ENCODE measurements at regions not wholly inside any gene's neighbourhood (a gene's known extent, or its start where the extent isn't known, plus 50 kb on each side); places are given as distances from the start of the nearest gene placed in this dataset.

GRCh38 chrX:39456894-39457604 is 640.7 kb downstream of the BCOR start:
- Mint-ChIP-seq H3K27ac (no peak overlapping the region), H3K36me3 (ENCODE audit: low read depth) (no peaks in the 10 kb centered on the region), H3K4me3 (no peak overlapping the region)

GRCh38 chrX:39458779-39459178 is 639.0 kb downstream of the BCOR start:
- Mint-ChIP-seq H3K36me3 (ENCODE audit: low read depth) (no peaks in the 10 kb centered on the region), H3K27me3 (peaks cover 11% of the 10 kb centered on the region), H3K9me3 (no peaks in the 10 kb centered on the region), H3K4me1 (ENCODE audit: low read depth) (no peaks in the 10 kb centered on the region), H3K27ac (no peak overlapping the region), H3K4me3 (no peak overlapping the region)
- intact Hi-C loops (cut with micrococcal nuclease) = no loop called here

More at GRCh38 chrX:39456894-39457604, 640.7 kb downstream of the BCOR start:
- Mint-ChIP-seq H3K4me1 (ENCODE audit: low read depth) (peaks cover 2% of the 10 kb centered on the region), H3K27me3 (peaks cover 8% of the 10 kb centered on the region), H3K9me3 (no peaks in the 10 kb centered on the region)
- intact Hi-C loops (cut with micrococcal nuclease) = no loop called here

GRCh38 chrX:39459204-39459603 is 638.6 kb downstream of the BCOR start:
- intact Hi-C loops (cut with micrococcal nuclease) = no loop called here
- Mint-ChIP-seq H3K4me1 (ENCODE audit: low read depth) (no peaks in the 10 kb centered on the region), H3K4me3 (no peak overlapping the region), H3K9me3 (no peaks in the 10 kb centered on the region), H3K27me3 (peaks cover 9% of the 10 kb centered on the region), H3K27ac (no peak overlapping the region), H3K36me3 (ENCODE audit: low read depth) (no peaks in the 10 kb centered on the region)

- Mint-ChIP-seq H3K27ac (no peak overlapping the region), H3K27me3 (peaks cover 15% of the 10 kb centered on the region), H3K36me3 (ENCODE audit: low read depth) (no peaks in the 10 kb centered on the region), H3K4me1 (ENCODE audit: low read depth) (no peaks in the 10 kb centered on the region), H3K9me3 (no peaks in the 10 kb centered on the region), H3K4me3 (no peak overlapping the region)
- intact Hi-C loops (cut with micrococcal nuclease) = no loop called here
These were observed 637.8 kb downstream of the BCOR start for GRCh38 chrX:39459952-39460351.

GRCh38 chrX:39460499-39460898 is 637.3 kb downstream of the BCOR start:
- Mint-ChIP-seq H3K9me3 (no peaks in the 10 kb centered on the region), H3K27ac (no peak overlapping the region), H3K27me3 (peaks cover 15% of the 10 kb centered on the region), H3K4me3 (no peak overlapping the region), H3K4me1 (ENCODE audit: low read depth) (no peaks in the 10 kb centered on the region), H3K36me3 (ENCODE audit: low read depth) (no peaks in the 10 kb centered on the region)
- intact Hi-C loops (cut with micrococcal nuclease) = no loop called here

GRCh38 chrX:39462835-39463234 is 634.9 kb downstream of the BCOR start:
- no peaks in the 10 kb centered on the region for H3K4me1 Mint-ChIP-seq (ENCODE audit: low read depth)
- intact Hi-C loops (cut with micrococcal nuclease) = no loop called here
- no peak overlapping the region for H3K27ac Mint-ChIP-seq
- H3K36me3 Mint-ChIP-seq (ENCODE audit: low read depth) = no peaks in the 10 kb centered on the region
- no peak overlapping the region for H3K4me3 Mint-ChIP-seq
- H3K9me3 Mint-ChIP-seq = no peaks in the 10 kb centered on the region
- peaks cover 15% of the 10 kb centered on the region for H3K27me3 Mint-ChIP-seq

- intact Hi-C loops (cut with micrococcal nuclease) = no loop called here
- Mint-ChIP-seq H3K9me3 (no peaks in the 10 kb centered on the region), H3K27ac (no peak overlapping the region), H3K27me3 (peaks cover 13% of the 10 kb centered on the region), H3K4me1 (ENCODE audit: low read depth) (no peaks in the 10 kb centered on the region), H3K4me3 (no peak overlapping the region), H3K36me3 (ENCODE audit: low read depth) (no peaks in the 10 kb centered on the region)
These were observed 633.5 kb downstream of the BCOR start for GRCh38 chrX:39464253-39464652.

- Mint-ChIP-seq H3K4me1 (ENCODE audit: low read depth) (no peaks in the 10 kb centered on the region), H3K36me3 (ENCODE audit: low read depth) (no peaks in the 10 kb centered on the region), H3K27ac (no peak overlapping the region), H3K27me3 (peaks cover 14% of the 10 kb centered on the region), H3K9me3 (no peaks in the 10 kb centered on the region), H3K4me3 (no peak overlapping the region)
- intact Hi-C loops (cut with micrococcal nuclease) = no loop called here
These were observed 632.3 kb downstream of the BCOR start for GRCh38 chrX:39465467-39465866.

- peak overlapping the region; percentile 54 for H3K27ac Mint-ChIP-seq
- intact Hi-C loops (cut with micrococcal nuclease) = no loop called here
- no peaks in the 10 kb centered on the region for H3K36me3 Mint-ChIP-seq (ENCODE audit: low read depth)
These were observed 631.9 kb downstream of the BCOR start for GRCh38 chrX:39465906-39466305.

GRCh38 chrX:39469126-39469525 is 628.6 kb downstream of the BCOR start:
- Mint-ChIP-seq H3K4me1 (ENCODE audit: low read depth) (no peaks in the 10 kb centered on the region), H3K36me3 (ENCODE audit: low read depth) (no peaks in the 10 kb centered on the region), H3K4me3 (no peak overlapping the region), H3K9me3 (no peaks in the 10 kb centered on the region), H3K27me3 (peaks cover 13% of the 10 kb centered on the region), H3K27ac (no peak overlapping the region)
- intact Hi-C loops (cut with micrococcal nuclease) = no loop called here

More at GRCh38 chrX:39465906-39466305, 631.9 kb downstream of the BCOR start:
- no peaks in the 10 kb centered on the region for H3K9me3 Mint-ChIP-seq
- no peaks in the 10 kb centered on the region for H3K4me1 Mint-ChIP-seq (ENCODE audit: low read depth)
- H3K4me3 Mint-ChIP-seq = no peak overlapping the region
- H3K27me3 Mint-ChIP-seq = peaks cover 16% of the 10 kb centered on the region

GRCh38 chrX:39470588-39471407 is 627.0 kb downstream of the BCOR start:
- no peak overlapping the region for H3K4me3 Mint-ChIP-seq
- intact Hi-C loops (cut with micrococcal nuclease) = no loop called here
- H3K27ac Mint-ChIP-seq = no peak overlapping the region
- no peaks in the 10 kb centered on the region for H3K36me3 Mint-ChIP-seq (ENCODE audit: low read depth)
- H3K4me1 Mint-ChIP-seq (ENCODE audit: low read depth) = peaks cover 13% of the 10 kb centered on the region
- no peaks in the 10 kb centered on the region for H3K9me3 Mint-ChIP-seq
- H3K27me3 Mint-ChIP-seq = peaks cover 7% of the 10 kb centered on the region

GRCh38 chrX:39472161-39472560 is 625.6 kb downstream of the BCOR start:
- H3K36me3 Mint-ChIP-seq (ENCODE audit: low read depth) = no peaks in the 10 kb centered on the region
- no peaks in the 10 kb centered on the region for H3K9me3 Mint-ChIP-seq
- intact Hi-C loops (cut with micrococcal nuclease) = no loop called here
- H3K4me1 Mint-ChIP-seq (ENCODE audit: low read depth) = peaks cover 22% of the 10 kb centered on the region
- H3K27me3 Mint-ChIP-seq = peaks cover 11% of the 10 kb centered on the region
- no peak overlapping the region for H3K4me3 Mint-ChIP-seq
- H3K27ac Mint-ChIP-seq = no peak overlapping the region

GRCh38 chrX:39473812-39474211 is 623.9 kb downstream of the BCOR start:
- Mint-ChIP-seq H3K4me1 (ENCODE audit: low read depth) (peaks cover 22% of the 10 kb centered on the region), H3K4me3 (no peak overlapping the region), H3K36me3 (ENCODE audit: low read depth) (no peaks in the 10 kb centered on the region), H3K9me3 (no peaks in the 10 kb centered on the region), H3K27me3 (peaks cover 20% of the 10 kb centered on the region), H3K27ac (no peak overlapping the region)
- intact Hi-C loops (cut with micrococcal nuclease) = no loop called here

GRCh38 chrX:39475372-39475771 is 622.4 kb downstream of the BCOR start:
- no peaks in the 10 kb centered on the region for H3K9me3 Mint-ChIP-seq
- peaks cover 22% of the 10 kb centered on the region for H3K4me1 Mint-ChIP-seq (ENCODE audit: low read depth)
- H3K27me3 Mint-ChIP-seq = peaks cover 21% of the 10 kb centered on the region
- H3K36me3 Mint-ChIP-seq (ENCODE audit: low read depth) = no peaks in the 10 kb centered on the region
- intact Hi-C loops (cut with micrococcal nuclease) = no loop called here
- H3K4me3 Mint-ChIP-seq = no peak overlapping the region
- peak overlapping the region; percentile 15 for H3K27ac Mint-ChIP-seq
